GM19328 (cell line): ENCODE measurements at regions not wholly inside any gene's neighbourhood (a gene's known extent, or its start where the extent isn't known, plus 50 kb on each side); places are given as distances from the start of the nearest gene placed in this dataset.

Source experiments
- ATAC-seq: cut with Tn5 transposase; IDR thresholded peaks from one replicate; pipeline ENCODE4 v1.9.1; 2021; ENCODE audit warnings: mild to moderate bottlenecking, moderate library complexity; ENCODE audit not compliant: unreplicated experiment

GRCh38 chr16:64185954-64186353 lies 935.9 kb downstream of the CDH11 start:
- ATAC-seq: no peak

GRCh38 chr16:64184156-64184555 lies 937.7 kb downstream of the CDH11 start:
- no peak for ATAC-seq

DNA sequence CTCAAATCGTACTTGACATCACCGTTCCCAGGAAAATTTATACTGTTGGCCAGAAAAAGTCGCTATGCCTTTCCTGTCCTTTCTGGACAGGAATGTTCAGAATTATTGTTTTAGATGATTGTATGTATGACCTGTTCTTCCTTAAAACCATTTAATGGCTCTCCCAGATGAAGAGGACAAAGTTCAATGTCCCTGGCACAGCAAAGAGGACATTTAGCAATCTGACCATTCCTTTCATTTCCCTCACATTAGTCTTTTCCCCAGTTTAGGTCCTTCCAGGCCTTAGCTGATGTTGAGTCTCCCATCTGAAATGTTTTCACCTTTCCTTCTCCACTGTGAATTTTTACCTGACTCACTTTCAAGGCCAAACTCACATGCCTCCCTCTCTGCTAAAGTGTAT lies 938.9 kb downstream of the CDH11 start:
- ATAC-seq: no peak

GRCh38 chr16:64181271-64181925 lies 940.5 kb downstream of the CDH11 start:
- no peak for ATAC-seq

DNA sequence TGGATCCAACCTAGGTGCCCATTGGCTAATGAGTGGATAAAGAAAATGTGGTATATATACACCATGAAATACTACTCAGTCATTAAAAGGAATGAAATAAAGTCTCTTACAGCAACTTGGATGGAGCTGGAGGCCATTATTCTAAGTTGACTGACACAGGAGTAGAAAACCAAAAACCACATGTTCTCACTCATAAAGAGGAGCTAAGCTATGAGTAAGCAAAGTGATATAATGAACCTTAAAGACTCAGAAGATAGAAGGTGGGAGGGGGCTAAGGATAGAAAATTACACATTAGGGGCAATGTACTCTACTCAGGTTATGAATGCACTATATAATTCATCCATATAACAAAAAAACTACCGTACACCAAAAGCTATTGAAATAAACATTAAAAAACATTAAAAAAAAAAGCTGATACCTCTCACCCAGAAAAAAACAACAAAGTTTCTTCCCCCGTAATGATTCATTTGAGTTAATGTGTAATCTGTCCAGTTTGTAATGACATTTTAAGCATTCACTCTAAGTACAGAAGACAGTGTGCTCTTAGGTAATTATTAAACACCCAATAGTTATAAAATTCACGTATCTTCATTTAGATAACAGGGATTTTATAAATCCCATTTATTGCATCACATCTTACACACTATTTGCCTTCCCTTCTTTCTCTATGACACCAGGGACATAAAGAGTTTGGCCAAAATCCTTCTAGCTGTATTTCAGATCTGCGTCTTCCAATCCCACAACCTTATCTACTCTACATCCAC lies 941.5 kb downstream of the CDH11 start:
- ATAC-seq: no peak

DNA sequence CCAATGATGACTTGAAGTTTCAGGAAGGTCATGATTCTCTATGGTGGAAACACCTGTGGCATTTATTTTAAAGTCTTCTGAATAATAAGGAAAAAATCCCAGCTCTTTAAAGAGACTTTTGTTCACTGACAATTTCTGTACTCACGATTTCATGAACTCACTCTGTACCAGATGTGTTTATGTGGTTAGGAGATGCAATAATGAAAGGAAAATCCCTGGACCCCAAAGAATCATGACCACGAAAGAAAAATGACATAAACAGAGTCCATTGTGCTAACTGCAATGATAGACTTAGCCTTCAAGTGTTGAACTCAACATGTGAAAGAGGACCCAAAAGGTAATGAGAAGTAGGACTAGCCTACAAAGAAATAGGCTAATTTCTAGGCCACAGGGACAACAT lies 947.5 kb downstream of the CDH11 start:
- ATAC-seq: no peak

GRCh38 chr16:64172652-64173051 lies 949.2 kb downstream of the CDH11 start:
- ATAC-seq: no peak

GRCh38 chr16:64172226-64172625 lies 949.6 kb downstream of the CDH11 start:
- ATAC-seq: no peak

- no peak for ATAC-seq
Observed at GRCh38 chr16:64171632-64172031, 950.2 kb downstream of the CDH11 start.

DNA sequence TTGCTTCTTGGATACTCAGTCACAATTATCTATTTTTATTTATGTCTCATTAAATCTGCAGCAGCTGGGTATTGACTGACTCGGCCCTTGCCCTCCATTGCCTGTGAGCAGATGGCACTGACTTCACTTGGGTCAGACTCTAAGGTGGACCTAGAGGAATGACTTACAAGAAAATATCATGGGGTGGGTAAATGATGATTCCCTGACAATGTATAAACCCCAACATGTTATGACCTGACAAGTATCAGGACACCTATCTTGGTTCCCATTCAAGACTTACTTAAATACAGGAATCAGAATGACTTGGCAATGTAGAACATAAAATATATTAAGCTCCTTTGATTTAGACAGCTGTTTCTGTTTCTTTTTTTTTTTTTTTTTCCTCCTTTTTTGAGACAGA lies 953.5 kb downstream of the CDH11 start:
- ATAC-seq: no peak

DNA sequence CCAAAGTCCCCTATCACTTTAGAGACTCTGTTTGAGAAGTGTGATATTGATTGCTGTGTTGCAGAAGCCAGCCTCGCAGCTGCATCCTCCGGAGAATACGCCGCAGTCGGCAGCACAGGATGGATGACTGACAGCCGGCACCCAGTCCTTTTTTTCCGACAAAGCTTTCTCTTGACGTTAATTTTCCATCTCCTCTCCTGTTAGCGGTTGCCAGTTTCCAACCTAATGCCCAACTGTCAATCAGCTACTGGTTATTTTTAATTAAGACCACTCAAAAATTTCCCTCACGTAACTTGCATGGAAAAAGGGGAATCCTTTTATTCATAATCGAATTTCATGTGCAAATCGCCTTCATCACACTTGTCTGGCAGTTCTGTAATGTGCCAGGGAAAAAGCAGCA lies 953.9 kb downstream of the CDH11 start:
- ATAC-seq: no peak

GRCh38 chr16:64165368-64165767 lies 956.5 kb downstream of the CDH11 start:
- no peak for ATAC-seq

DNA sequence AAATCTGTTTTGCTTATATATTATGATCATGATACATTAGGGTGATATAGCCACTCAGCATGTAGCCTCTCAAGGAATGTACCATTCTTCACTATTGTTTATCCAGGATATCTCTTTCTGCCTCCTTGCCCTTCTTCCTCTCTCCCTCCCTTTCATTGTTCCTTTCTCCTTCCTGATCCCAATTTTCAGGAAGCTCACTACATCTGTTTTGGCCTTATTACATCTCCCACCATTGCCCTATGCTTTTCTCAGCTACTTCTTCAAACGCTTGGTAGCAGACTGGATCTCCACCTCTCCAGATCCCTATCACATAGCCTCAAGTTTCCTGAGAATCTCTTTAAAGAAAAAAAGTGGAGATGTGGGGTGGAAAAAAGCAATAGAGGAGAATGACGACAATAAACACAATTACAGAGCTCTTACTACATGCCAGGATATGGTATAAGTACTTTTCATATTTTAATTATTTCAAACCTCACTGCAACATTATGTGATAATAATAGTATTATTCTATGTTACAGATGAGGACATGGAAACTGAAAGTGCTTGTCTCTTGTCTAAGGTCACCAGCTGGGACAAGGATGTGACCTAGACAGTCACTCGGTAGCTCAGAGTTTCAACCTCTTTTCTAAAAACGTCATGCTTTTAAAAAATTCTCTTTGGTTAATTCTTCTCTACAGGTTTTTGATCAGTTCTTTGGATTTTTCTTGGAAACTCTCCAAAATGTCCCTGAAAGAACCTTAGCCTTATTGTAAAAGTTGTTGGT lies 959.1 kb downstream of the CDH11 start:
- no peak for ATAC-seq

GRCh38 chr16:64159976-64160375 lies 961.9 kb downstream of the CDH11 start:
- ATAC-seq: no peak

GRCh38 chr16:64158941-64159588 lies 962.8 kb downstream of the CDH11 start:
- ATAC-seq: no peak

GRCh38 chr16:64153718-64154117 lies 968.1 kb downstream of the CDH11 start:
- no peak for ATAC-seq

DNA sequence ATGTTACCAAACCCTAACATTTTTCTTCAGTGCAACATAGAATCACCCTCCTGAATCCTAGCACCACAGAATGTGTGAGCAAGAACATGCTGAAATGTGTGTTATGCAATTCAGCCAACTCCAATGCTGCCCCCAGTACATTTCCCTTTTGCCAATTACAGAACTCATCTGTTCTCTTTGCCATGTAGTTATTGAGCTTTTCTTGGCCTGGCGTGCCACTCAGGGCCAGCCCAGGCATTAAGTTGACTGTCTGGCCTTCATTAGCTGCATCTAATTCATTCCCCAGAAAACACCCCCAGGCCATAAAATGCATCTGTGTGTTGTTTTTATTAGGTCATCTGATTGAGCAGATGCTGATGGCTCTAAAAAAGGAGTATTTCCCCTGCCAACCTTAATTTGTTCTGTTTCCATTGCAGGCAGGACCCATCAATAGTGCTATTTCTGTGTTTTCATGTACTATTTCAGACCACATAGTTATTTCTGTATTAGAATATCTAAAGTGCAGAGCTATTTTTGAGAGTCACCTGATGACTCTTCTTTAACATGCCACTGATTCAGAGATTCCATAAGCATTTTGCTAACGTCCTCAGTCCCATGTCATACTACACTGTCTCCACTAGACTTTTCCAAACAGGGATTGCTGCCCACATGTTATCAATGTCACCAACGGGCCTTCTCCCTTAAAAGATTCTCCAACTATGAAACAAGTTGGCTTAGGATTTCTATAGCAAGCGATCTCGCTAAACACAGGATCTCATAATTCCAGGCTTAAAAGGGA lies 969.7 kb downstream of the CDH11 start:
- no peak for ATAC-seq

DNA sequence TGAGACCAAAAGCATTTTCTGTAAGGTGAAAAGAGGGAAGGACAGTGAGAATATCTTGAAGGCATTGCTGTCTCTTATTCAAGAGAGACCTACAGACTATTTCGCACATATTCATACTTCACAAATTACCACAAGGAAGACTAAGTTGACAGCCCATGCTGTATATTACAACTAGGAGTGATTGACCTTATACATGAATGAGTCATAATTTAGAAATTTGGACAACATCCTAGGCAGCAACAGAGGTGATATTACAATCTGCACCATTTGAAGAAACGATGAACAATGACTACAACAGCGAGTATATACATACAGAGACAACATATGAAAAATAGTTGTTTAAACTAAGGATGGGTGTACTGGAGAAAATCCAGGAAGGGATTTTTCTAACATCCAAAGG lies 971.7 kb downstream of the CDH11 start:
- no peak for ATAC-seq

- no peak for ATAC-seq
Observed at GRCh38 chr16:64149756-64150155, 972.1 kb downstream of the CDH11 start.

GRCh38 chr16:64148356-64148755 lies 973.5 kb downstream of the CDH11 start:
- no peak for ATAC-seq

DNA sequence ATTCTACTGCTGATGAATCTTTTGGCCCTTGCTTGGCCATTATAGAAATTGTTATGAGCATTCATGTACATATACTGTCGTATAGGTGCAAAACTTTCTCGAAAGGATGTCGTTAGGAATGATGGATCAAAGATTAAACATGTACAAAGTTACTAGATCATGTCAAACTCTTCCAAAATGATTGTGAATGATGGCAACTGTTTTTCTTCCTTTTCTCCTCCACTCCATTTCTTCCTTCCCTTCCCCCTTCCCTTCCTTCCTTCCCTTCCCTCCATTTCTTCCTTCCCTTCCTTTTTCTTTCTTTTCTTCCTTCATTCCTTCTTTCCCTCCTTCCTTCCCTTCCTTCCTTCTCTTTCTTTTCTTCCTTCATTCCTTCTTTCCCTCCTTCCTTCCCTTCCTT lies 973.9 kb downstream of the CDH11 start:
- ATAC-seq: no peak
